Activated naive CD4-positive, alpha-beta T cell (primary cell): ENCODE measurements at regions not wholly inside any gene's neighbourhood (a gene's known extent, or its start where the extent isn't known, plus 50 kb on each side); places are given as distances from the start of the nearest gene placed in this dataset.

Experiments used
- DNase-seq, 4 experiments: peaks; one replicate each; lab custom pipeline; 2025; lab: John Stamatoyannopoulos, UW

- DNase-seq = no peak
Measured at GRCh38 chr6:119543332-119543731, 193.8 kb upstream of the MAN1A1 start.

- DNase-seq = no peak
Measured at GRCh38 chr6:119542037-119542436, 192.5 kb upstream of the MAN1A1 start.

GRCh38 chr6:119541132-119541905 lies 191.8 kb upstream of the MAN1A1 start:
- no peak for DNase-seq

- DNase-seq = no peak
Measured at GRCh38 chr6:119540417-119540816, 190.9 kb upstream of the MAN1A1 start.

- no peak for DNase-seq
Measured at GRCh38 chr6:119539066-119539746, 189.6 kb upstream of the MAN1A1 start.

GRCh38 chr6:119536666-119537065 lies 187.1 kb upstream of the MAN1A1 start:
- DNase-seq = no peak

GRCh38 chr6:119535332-119535731 lies 185.8 kb upstream of the MAN1A1 start:
- no peak for DNase-seq

GRCh38 chr6:119533603-119534279 lies 184.2 kb upstream of the MAN1A1 start:
- no peak for DNase-seq

GRCh38 chr6:119527231-119527578 lies 177.6 kb upstream of the MAN1A1 start:
- DNase-seq = no peak

- no peak for DNase-seq
Measured at GRCh38 chr6:119526561-119527230, 177.1 kb upstream of the MAN1A1 start.

GRCh38 chr6:119524410-119524809 lies 174.8 kb upstream of the MAN1A1 start:
- DNase-seq = no peak

- no peak for DNase-seq
Measured at GRCh38 chr6:119523556-119523955, 174.0 kb upstream of the MAN1A1 start.

GRCh38 chr6:119521251-119521650 lies 171.7 kb upstream of the MAN1A1 start:
- DNase-seq = no peak

- no peak for DNase-seq
Measured at GRCh38 chr6:119517428-119517827, 167.9 kb upstream of the MAN1A1 start.

- no peak for DNase-seq
Measured at GRCh38 chr6:119514345-119514744, 164.8 kb upstream of the MAN1A1 start.

- no peak for DNase-seq
Measured at GRCh38 chr6:119511024-119511423, 161.5 kb upstream of the MAN1A1 start.

- DNase-seq = no peak
Measured at GRCh38 chr6:119510246-119510645, 160.7 kb upstream of the MAN1A1 start.

- no peak for DNase-seq
Measured at GRCh38 chr6:119506631-119507174, 157.1 kb upstream of the MAN1A1 start.

GRCh38 chr6:119501798-119502483 lies 152.4 kb upstream of the MAN1A1 start:
- DNase-seq = no peak

- no peak for DNase-seq
Measured at GRCh38 chr6:119499797-119500196, 150.2 kb upstream of the MAN1A1 start.

- DNase-seq = no peak
Measured at GRCh38 chr6:119497988-119498727, 148.6 kb upstream of the MAN1A1 start.
